Retinal pigment epithelial cell (primary cell): ENCODE measurements at regions not wholly inside any gene's neighbourhood (a gene's known extent, or its start where the extent isn't known, plus 50 kb on each side); places are given as distances from the start of the nearest gene placed in this dataset.
A peak's percentile ranks its signal among the peaks of the same experiment; 100 is the strongest.

Source experiments
- DNase-seq: peaks from one replicate; pipeline ENCODE4 v3.0.0-alpha.2; 2010; ENCODE audit warnings: low read depth
- H3K4me3 ChIP-seq: 2 replicates; pipeline ENCODE4 v1.5.1; 2011; ENCODE audit warnings: mild to moderate bottlenecking, low read length, control low read depth, moderate library complexity
- CTCF ChIP-seq: conservative IDR thresholded peaks from 2 replicates; pipeline ENCODE4 v1.5.1; 2011; ENCODE audit warnings: low read depth, low read length, control low read depth, inconsistent platforms

GRCh38 chr4:96685691-96686090, 845.8 kb downstream of the PDHA2 start:
- H3K4me3 ChIP-seq: no peak overlapping the region
- no peak for TF ChIP-seq CTCF
- DNase-seq: no peak

- TF ChIP-seq CTCF: no peak
- no peak for DNase-seq
- no peak overlapping the region for H3K4me3 ChIP-seq
Measured at GRCh38 chr4:96691521-96691920, 851.6 kb downstream of the PDHA2 start.

- TF ChIP-seq CTCF: no peak
- no peak for DNase-seq
- H3K4me3 ChIP-seq: no peak overlapping the region
Measured at GRCh38 chr4:96698831-96699230, 858.9 kb downstream of the PDHA2 start.

GRCh38 chr4:96703265-96703664, 863.4 kb downstream of the PDHA2 start:
- H3K4me3 ChIP-seq: no peak overlapping the region
- no peak for DNase-seq
- TF ChIP-seq CTCF: no peak

GRCh38 chr4:96708766-96709165, 868.9 kb downstream of the PDHA2 start:
- no peak for TF ChIP-seq CTCF
- DNase-seq: no peak
- H3K4me3 ChIP-seq: no peak overlapping the region

- no peak for DNase-seq
- no peak for TF ChIP-seq CTCF
- H3K4me3 ChIP-seq: no peak overlapping the region
Measured at GRCh38 chr4:96713271-96713850, 873.5 kb downstream of the PDHA2 start.

- H3K4me3 ChIP-seq: no peak overlapping the region
- no peak for TF ChIP-seq CTCF
- peak; percentile 68 for DNase-seq
Measured at GRCh38 chr4:96729641-96730040, 889.7 kb downstream of the PDHA2 start.
